Upper lobe of right lung (tissue), 1 donor: ENCODE measurements at regions not wholly inside any gene's neighbourhood (a gene's known extent, or its start where the extent isn't known, plus 50 kb on each side); places are given as distances from the start of the nearest gene placed in this dataset.
"Not testable (repeated sequence)": the region's sequence is repeated elsewhere in the genome, so short reads cannot be mapped to it uniquely, and the experiment has no call there.

Experiments used
- ATAC-seq: fragments of 200-7000 bp; cut with Tn5 transposase; one replicate; pipeline ENCODE4 v1.9.1; 2020; ENCODE audit warnings: mild to moderate bottlenecking, moderate library complexity
- DNase-seq: peaks from one replicate; pipeline ENCODE4 v3.0.0-alpha.2; 2020
- H3K27ac ChIP-seq: fragments of 200-600 bp; one replicate; pipeline ENCODE4 v1.8.0; 2022
- H3K27me3 ChIP-seq: fragments of 200-600 bp; one replicate; pipeline ENCODE4 v1.8.0; 2022; ENCODE audit warnings: mild to moderate bottlenecking
- H3K36me3 ChIP-seq: fragments of 200-600 bp; one replicate; pipeline ENCODE4 v1.8.0; 2022
- H3K4me1 ChIP-seq: fragments of 200-600 bp; one replicate; pipeline ENCODE4 v1.8.0; 2022
- H3K4me3 ChIP-seq: fragments of 200-600 bp; one replicate; pipeline ENCODE4 v1.8.0; 2022; ENCODE audit warnings: mild to moderate bottlenecking
- H3K9me3 ChIP-seq: fragments of 200-600 bp; one replicate; pipeline ENCODE4 v1.8.0; 2022
- CTCF ChIP-seq: fragments of 200-600 bp; IDR thresholded peaks from one replicate; pipeline ENCODE4 v1.8.0; 2022; ENCODE audit warnings: antibody characterized with exemption
- intact Hi-C: fragments of 100-400 bp; cut with DNase I; formaldehyde crosslinking; loops from one replicate; pipeline ENCODE4 v1.11.0; 2022
- donor health status: DM: no; HTN: yes; CAD: no; lungs with severe emphysema.

- H3K4me3 ChIP-seq, result no peak overlapping the region
- H3K27me3 ChIP-seq, result no peaks in the 10 kb centered on the region
- H3K9me3 ChIP-seq, result no peaks in the 10 kb centered on the region
- DNase-seq (no peak), ATAC-seq (no peak)
- no peak for TF ChIP-seq CTCF
- no peak overlapping the region for H3K27ac ChIP-seq
- no peaks in the 10 kb centered on the region for H3K4me1 ChIP-seq
- no peaks in the 10 kb centered on the region for H3K36me3 ChIP-seq
- intact Hi-C loops, result no loop called here
Observed at GRCh38 chr20:48404598-48404997, 423.2 kb downstream of the PREX1 start.

GRCh38 chr20:48403167-48403761 lies 424.5 kb downstream of the PREX1 start:
- H3K4me3 ChIP-seq, result no peak overlapping the region
- ATAC-seq (no peak), DNase-seq (no peak)
- no peaks in the 10 kb centered on the region for H3K9me3 ChIP-seq
- H3K27me3 ChIP-seq, result no peaks in the 10 kb centered on the region
- H3K27ac ChIP-seq, result no peak overlapping the region
- intact Hi-C loops, result no loop called here
- no peaks in the 10 kb centered on the region for H3K4me1 ChIP-seq
- no peaks in the 10 kb centered on the region for H3K36me3 ChIP-seq
- no peak for TF ChIP-seq CTCF

GRCh38 chr20:48401359-48401758 lies 426.4 kb downstream of the PREX1 start:
- intact Hi-C loops, result no loop called here

GRCh38 chr20:48400009-48400408 lies 427.8 kb downstream of the PREX1 start:
- no peaks in the 10 kb centered on the region for H3K36me3 ChIP-seq
- TF ChIP-seq CTCF, result no peak
- H3K27me3 ChIP-seq, result no peaks in the 10 kb centered on the region
- H3K9me3 ChIP-seq, result no peaks in the 10 kb centered on the region
- H3K4me1 ChIP-seq, result no peaks in the 10 kb centered on the region
- DNase-seq (no peak), ATAC-seq (no peak)
- H3K4me3 ChIP-seq, result no peak overlapping the region
- intact Hi-C loops, result no loop called here
- no peak overlapping the region for H3K27ac ChIP-seq

More at GRCh38 chr20:48401359-48401758, 426.4 kb downstream of the PREX1 start:
- Histone ChIP-seq H3K27ac (no peak overlapping the region), H3K9me3 (no peaks in the 10 kb centered on the region), H3K4me1 (no peaks in the 10 kb centered on the region), H3K36me3 (no peaks in the 10 kb centered on the region), H3K27me3 (no peaks in the 10 kb centered on the region), H3K4me3 (no peak overlapping the region)
- no peak for TF ChIP-seq CTCF
- ATAC-seq (no peak), DNase-seq (no peak)

- Histone ChIP-seq H3K4me1 (no peaks in the 10 kb centered on the region), H3K27me3 (no peaks in the 10 kb centered on the region), H3K9me3 (no peaks in the 10 kb centered on the region), H3K4me3 (no peak overlapping the region), H3K36me3 (no peaks in the 10 kb centered on the region), H3K27ac (no peak overlapping the region)
- no peak for ATAC-seq
- TF ChIP-seq CTCF, result no peak
- DNase-seq, result no peak
- intact Hi-C loops, result no loop called here
Observed at GRCh38 chr20:48398506-48399449, 429.0 kb downstream of the PREX1 start.

GRCh38 chr20:48396981-48397861 lies 430.6 kb downstream of the PREX1 start:
- H3K9me3 ChIP-seq, H3K4me1 ChIP-seq, H3K27ac ChIP-seq, intact Hi-C loops, H3K4me3 ChIP-seq, H3K36me3 ChIP-seq, DNase-seq, H3K27me3 ChIP-seq: not testable (repeated sequence)
- peak; percentile 24 for ATAC-seq
